HepG2 (cell line): ENCODE measurements at regions not wholly inside any gene's neighbourhood (a gene's known extent, or its start where the extent isn't known, plus 50 kb on each side); places are given as distances from the start of the nearest gene placed in this dataset.

ENCODE experiments used
- RFX1 ChIP-seq: fragments of 450-650 bp; IDR thresholded peaks from 2 replicates; pipeline ENCODE4 v1.6.1; 2017
- SMAD3 ChIP-seq: sonication (generic); formaldehyde crosslinking; IDR thresholded peaks from 2 replicates; pipeline ENCODE4 v1.4.0; 2020; ENCODE audit warnings: missing genetic modification reagents
- ZNF468 ChIP-seq: sonication (generic); formaldehyde crosslinking; IDR thresholded peaks from 2 replicates; pipeline ENCODE4 v1.8.0; 2022; ENCODE audit warnings: mild to moderate bottlenecking, moderate library complexity, missing genetic modification reagents
- ZNF782 ChIP-seq: sonication (generic); formaldehyde crosslinking; IDR thresholded peaks from 2 replicates; pipeline ENCODE4 v1.4.0; 2020; ENCODE audit warnings: missing genetic modification reagents, mild to moderate bottlenecking, borderline replicate concordance
- ZNF841 ChIP-seq: sonication (generic); formaldehyde crosslinking; IDR thresholded peaks from 2 replicates; pipeline ENCODE4 v1.8.1; 2023; ENCODE audit warnings: missing genetic modification reagents, borderline replicate concordance
- ZNF883 ChIP-seq: sonication (generic); formaldehyde crosslinking; IDR thresholded peaks from 2 replicates; pipeline ENCODE4 v1.5.1; 2020; ENCODE audit warnings: mild to moderate bottlenecking, missing genetic modification reagents; ENCODE audit errors: not compliant biosample characterization
- TF ChIP-seq, protein P1 (sequence below): sonication (generic); formaldehyde crosslinking; IDR thresholded peaks from 2 replicates; pipeline ENCODE4 v1.8.1; 2023; ENCODE audit warnings: missing genetic modification reagents, inconsistent platforms, borderline replicate concordance
- TF ChIP-seq, protein P2 (sequence below): sonication (generic); formaldehyde crosslinking; IDR thresholded peaks from 2 replicates; pipeline ENCODE4 v1.4.0; 2020; ENCODE audit warnings: missing genetic modification reagents, borderline replicate concordance
- TF ChIP-seq, protein P3 (sequence below): sonication (generic); formaldehyde crosslinking; IDR thresholded peaks from 2 replicates; pipeline ENCODE4 v1.4.0; 2020; ENCODE audit warnings: mild to moderate bottlenecking, missing genetic modification reagents

DNA sequence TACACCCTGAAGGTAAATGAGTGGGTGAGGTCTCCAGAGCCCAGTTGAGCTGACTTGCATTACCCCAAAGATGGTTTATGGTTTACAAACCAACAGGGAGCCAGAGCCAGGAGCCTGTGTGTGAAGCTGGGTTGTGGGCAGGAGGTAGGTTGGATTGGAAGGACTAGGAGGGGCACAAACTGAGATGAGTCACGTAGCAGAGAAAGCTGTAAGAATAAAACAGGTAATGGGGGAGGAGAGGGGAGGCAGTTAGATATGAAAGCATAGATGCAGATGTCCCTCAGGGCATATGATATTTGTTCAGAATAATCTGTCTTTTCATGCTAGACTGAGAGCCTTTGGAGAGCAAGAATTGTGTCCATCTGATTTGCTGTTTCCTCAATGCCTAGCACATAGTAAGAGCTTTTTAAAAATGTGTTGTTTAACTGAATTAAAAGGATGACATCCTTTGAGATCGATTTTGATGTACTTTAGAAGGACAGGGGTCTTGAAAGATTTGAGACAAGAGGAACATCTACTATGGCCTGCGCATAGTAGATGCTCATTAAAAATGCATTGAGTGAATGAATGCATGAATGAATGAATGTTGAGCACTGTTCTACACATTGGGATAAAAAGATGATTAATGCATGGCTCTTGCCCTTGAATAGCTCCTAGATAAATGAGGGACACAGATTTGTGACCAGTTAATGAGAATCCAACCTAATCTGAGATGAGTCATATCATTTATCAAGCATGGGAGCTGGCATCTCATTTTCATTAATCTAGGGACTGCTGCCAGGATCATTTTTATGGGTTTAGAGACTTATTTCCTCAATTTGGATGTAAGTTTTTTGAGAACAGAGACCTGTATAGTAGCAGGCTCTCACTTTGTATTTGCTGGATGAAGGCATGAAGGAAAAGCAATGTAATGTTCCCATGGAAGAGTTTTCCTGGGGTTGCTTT, 175.8 kb upstream of the BDNF start (continued):
- TF ChIP-seq, protein P1, sequence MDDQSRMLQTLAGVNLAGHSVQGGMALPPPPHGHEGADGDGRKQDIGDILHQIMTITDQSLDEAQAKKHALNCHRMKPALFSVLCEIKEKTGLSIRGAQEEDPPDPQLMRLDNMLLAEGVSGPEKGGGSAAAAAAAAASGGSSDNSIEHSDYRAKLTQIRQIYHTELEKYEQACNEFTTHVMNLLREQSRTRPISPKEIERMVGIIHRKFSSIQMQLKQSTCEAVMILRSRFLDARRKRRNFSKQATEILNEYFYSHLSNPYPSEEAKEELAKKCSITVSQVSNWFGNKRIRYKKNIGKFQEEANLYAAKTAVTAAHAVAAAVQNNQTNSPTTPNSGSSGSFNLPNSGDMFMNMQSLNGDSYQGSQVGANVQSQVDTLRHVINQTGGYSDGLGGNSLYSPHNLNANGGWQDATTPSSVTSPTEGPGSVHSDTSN (CRISPR knock-in tag): no peak
- TF ChIP-seq SMAD3 (CRISPR knock-in tag) (no peak), ZNF782 (CRISPR knock-in tag) (no peak), RFX1 (no peak), ZNF883 (CRISPR knock-in tag) (no peak), ZNF468 (CRISPR knock-in tag) (no peak), ZNF841 (no peak)
- TF ChIP-seq, protein P2, sequence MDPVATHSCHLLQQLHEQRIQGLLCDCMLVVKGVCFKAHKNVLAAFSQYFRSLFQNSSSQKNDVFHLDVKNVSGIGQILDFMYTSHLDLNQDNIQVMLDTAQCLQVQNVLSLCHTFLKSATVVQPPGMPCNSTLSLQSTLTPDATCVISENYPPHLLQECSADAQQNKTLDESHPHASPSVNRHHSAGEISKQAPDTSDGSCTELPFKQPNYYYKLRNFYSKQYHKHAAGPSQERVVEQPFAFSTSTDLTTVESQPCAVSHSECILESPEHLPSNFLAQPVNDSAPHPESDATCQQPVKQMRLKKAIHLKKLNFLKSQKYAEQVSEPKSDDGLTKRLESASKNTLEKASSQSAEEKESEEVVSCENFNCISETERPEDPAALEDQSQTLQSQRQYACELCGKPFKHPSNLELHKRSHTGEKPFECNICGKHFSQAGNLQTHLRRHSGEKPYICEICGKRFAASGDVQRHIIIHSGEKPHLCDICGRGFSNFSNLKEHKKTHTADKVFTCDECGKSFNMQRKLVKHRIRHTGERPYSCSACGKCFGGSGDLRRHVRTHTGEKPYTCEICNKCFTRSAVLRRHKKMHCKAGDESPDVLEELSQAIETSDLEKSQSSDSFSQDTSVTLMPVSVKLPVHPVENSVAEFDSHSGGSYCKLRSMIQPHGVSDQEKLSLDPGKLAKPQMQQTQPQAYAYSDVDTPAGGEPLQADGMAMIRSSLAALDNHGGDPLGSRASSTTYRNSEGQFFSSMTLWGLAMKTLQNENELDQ: no peak
- TF ChIP-seq, protein P3, sequence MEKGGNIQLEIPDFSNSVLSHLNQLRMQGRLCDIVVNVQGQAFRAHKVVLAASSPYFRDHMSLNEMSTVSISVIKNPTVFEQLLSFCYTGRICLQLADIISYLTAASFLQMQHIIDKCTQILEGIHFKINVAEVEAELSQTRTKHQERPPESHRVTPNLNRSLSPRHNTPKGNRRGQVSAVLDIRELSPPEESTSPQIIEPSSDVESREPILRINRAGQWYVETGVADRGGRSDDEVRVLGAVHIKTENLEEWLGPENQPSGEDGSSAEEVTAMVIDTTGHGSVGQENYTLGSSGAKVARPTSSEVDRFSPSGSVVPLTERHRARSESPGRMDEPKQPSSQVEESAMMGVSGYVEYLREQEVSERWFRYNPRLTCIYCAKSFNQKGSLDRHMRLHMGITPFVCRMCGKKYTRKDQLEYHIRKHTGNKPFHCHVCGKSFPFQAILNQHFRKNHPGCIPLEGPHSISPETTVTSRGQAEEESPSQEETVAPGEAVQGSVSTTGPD (CRISPR knock-in tag): no peak
- TF ChIP-seq, all 625 proteins: peak for 0
